GM18873 (cell line): ENCODE measurements at regions not wholly inside any gene's neighbourhood (a gene's known extent, or its start where the extent isn't known, plus 50 kb on each side); places are given as distances from the start of the nearest gene placed in this dataset.
"Not testable (repeated sequence)": the region's sequence is repeated elsewhere in the genome, so short reads cannot be mapped to it uniquely, and the experiment has no call there.

ENCODE experiments used
- ATAC-seq: cut with Tn5 transposase; IDR thresholded peaks from one replicate; pipeline ENCODE4 v1.9.1; 2021; ENCODE audit warnings: mild to moderate bottlenecking, moderate library complexity, moderate number of reproducible peaks; ENCODE audit not compliant: unreplicated experiment, low FRiP score

DNA sequence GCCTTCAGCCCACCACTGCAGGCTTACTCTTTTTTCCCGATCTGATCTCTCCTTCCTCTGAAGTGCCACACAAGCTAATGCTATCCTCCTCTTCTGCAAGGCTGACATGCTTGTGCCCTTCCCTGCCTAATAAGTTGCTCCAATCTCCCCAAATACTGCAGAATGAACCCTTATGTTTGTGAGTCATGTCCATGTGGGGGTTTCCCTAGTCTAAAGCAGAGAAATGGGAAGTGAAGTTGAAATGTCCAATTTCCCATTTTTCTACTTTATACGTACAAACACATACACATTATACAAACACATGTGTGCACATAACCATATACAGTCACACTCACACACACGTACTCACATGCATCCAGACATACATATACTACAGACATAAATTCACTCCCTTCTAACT, 288.1 kb upstream of the CELF4 start:
- no peak for ATAC-seq

DNA sequence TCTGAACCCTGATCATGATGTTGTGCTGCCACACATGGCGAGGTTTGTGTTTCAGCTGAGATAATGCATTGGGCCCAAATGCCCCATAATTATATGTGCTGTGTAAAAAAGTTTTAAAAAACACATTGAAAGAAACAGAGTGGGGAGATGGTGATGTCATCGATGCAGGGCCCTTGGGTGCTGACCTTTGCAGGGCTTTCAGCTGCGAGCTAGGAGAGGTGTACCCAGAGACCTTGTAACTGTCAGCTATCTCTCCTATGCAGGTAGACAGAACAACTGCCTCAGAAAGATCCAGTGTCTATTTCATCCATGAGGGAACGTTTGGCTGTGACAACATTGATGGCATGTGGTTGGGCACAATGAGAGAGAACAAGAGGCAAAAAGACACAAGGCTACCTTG, 286.9 kb upstream of the CELF4 start:
- ATAC-seq, result no peak

DNA sequence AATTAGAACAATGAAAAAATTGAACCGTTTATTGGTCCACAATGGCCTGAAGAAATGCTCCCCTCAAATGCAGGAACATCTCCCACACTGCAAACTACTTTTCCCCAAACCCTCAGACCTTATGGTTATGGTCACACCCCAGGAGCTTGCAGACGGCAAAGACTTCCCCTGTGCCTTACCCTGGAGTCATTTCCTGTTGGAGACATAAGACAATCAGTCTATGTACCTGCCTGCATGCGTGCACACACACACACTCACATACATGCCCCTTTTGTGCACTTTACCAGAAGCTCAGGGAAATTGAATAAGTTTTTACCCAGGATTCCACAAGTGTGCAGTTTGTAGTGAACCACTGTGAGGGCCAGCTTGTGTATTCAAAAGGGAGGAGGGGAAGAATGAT, 281.9 kb upstream of the CELF4 start:
- no peak for ATAC-seq

DNA sequence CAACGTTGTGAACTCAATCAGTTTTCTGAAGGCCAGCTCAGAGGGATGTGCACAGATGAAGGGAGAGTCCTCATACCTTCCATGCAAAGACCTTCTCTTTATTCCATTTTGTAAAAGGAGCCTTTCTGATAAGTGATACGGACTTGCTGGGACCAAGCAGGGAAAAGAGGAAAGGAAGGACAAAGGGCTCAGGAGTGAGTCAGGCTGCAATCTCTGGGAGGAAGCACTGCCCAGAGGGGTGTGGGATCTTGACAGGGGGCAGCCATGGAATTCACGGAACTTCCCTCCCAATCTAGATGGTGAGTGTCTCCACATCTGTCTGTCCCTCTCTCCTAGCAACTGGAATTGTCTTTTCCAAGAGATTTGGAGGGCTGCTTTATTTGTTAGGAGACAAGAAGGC, 281.4 kb upstream of the CELF4 start:
- no peak for ATAC-seq

DNA sequence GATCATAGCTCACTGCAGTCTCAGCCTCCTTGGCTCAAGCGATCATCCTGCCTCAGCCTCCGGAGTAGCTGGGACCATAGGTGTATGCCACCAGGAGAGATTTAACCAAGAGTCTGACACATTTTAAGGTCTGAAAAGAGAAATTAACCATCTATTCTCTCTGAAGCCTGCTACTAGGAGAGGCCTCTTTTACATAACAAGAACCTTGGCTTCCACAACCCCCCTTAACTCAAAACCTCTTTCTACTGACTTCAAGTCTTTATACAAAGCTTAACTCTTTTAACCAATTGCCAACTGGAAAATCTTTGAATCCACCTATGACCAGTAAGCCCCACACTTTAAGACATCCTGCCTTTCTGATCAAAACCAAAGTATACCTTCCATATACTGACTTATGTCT, 279.9 kb upstream of the CELF4 start:
- ATAC-seq, result no peak

DNA sequence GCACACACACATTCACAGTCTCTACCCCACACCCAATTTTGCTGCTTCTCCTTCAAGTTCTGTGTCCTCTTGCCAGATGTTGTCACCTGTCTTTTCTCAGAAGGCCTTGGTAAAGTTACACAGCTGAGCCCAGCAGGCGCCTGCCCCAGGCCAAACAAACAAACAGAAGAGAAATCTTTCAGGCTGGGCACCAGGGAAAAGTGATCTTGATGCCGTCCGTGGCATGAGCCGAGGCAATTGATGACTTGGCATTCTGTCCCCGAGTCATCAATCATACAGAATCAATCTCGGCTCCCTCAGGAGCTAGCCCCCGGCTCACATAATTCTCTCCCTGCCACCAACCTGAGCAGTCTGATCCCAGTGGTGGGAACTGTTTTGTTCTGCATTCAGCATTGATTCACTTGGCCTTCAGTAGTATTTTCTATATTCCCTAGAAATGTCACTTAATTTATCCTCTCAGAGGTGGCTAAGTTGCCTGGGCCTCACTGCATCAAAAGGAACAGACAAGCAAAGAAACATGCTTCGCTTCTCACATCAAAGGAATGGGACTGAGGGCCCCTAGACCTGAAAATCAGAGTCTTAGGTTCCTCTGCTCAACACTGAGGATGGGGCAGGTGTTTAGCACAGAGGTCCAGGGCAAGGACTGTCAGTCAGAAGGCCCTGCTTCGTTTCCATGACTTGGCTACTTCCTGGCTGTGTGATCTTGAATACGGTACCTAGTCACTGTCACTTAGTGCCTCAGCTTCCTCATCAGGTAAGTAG, 278.8 kb upstream of the CELF4 start:
- no peak for ATAC-seq

DNA sequence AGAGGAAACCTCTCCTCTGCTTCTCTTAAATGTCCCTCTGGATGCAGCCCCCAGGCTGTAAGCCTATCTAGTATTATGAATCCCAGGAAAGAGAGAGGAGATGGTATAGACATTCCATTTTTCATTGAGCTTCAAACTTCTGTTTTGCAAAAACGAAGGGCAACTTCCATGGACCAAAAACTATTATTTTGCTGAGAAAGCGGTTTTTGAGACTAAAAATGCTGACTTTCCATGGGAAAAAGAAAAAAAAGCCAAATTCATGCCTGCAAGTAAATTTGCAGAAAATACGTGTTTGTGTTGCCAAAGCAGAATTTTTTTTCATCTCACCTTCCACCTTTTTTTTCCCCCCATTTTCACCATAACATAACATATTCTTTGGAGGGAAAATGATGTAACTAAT, 272.5 kb upstream of the CELF4 start:
- ATAC-seq, result no peak

DNA sequence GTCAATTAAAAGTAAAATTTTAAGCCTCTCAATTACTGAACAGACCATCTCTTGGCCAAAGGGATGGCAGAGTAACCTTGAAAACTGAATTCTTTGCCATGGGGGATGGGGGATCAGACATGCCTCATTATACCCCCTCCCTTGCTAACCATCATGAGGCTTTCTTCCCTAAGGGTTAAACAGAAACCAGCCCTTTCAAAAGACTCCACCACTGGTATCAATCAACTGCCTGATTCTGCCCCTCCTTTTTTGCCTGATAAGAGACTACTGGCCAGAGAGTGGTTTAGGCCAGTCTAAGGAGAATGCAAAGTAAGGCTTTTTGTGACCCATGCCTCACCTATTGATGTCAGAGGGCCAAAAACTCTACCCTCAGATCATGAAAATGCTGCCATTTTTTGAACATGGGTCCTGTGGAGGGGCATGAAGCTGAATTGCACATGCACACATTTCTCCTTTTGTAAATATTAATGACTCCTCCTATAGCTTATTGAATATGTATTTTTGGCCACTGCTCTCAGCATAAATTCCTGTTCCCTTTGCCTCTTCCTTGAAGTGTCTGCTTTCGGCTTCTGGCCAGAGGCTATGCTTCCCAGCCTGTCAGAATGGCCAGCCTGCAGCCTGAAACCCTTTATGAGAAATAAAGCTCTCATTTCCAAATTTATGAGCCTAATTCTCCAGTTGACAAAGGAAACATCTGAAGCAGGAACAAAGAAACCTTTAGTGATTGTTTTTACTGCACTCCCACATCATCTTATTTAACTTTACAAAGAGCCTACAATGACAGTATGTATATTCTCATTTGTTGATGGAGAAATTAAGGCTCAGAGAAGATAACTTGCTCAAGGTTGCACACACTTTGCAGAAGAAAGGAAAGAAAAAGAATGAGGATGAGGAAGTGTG, 270.7 kb upstream of the CELF4 start:
- no peak for ATAC-seq

DNA sequence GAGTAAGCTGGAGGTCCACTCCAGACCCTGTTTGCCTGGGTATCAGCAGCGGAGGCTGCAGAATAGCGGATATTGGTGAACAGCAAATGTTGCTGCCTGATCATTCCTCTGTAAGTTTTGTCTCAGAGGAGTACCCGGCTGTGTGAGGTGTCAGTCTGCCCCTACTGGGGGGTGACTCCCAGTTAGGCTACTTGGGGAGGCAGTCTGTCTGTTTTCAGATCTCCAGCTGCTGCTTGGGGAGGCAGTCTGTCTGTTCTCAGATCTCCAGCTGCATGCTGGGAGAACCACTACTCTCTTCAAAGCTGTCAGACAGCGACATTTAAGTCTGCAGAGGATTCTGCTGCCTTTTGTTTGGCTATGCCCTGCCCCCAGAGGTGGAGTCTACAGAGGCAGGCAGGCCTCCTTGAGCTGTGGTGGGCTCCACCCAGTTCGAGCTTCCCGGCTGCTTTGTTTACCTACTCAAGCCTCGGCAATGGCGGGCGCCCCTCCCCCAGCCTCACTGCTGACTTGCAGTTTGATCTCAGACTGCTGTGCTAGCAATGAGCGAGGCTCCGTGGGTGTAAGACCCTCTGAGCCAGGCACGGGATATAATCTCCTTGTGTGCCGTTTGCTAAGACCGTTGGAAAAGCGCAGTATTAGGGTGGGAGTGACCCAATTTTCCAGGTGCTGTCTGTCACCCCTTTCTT, 266.6 kb upstream of the CELF4 start:
- not testable (repeated sequence) for ATAC-seq

DNA sequence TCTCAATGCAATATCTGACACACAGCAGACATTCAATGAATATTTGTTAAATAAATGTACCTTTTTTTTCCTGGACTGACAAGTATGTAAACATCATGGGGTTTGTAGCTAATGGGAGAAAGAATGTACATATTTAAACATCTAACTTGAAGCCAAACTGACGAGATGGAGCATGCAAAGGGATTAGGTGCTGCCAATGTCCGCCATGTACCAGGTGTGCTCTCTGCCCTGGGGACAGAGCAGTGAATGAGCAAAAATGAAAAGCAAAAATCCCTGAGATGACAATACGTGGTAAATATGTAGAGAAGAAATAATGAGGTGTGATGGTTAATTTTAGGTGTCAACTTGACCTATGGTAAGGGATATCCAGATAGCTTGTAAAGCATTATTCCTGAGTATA, 247.4 kb upstream of the CELF4 start:
- no peak for ATAC-seq

DNA sequence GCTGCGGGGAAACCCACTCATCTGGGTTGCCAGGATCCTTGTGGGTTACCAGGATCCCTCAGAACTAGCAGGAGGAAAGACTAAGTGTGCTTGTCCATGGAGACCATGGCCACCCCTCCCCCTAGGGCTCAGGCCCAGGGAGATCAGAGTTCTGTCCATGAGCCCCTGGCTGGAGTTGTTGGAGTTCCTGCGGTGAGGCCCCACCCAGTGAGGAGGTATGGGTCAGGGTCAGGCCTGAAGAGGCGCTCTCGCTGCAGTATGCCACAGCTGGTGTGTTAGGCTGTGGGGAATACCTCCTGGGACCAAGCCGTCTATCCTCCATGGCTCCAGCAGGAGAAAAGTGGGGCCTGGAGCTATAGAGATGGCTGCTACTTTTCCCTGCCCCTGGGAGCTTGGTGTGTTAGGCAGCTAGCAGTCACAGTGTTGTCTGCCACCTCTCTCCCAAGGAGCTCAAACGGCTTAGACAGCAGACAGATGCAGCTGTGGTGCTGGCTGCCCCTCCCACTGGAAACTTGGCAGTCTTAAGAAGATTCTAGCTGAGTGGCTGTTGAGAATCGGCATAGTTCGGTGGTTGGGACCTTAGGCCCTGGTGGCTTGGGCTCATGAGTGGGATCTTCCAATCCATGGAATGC, 240.3 kb upstream of the CELF4 start:
- ATAC-seq, result no peak

DNA sequence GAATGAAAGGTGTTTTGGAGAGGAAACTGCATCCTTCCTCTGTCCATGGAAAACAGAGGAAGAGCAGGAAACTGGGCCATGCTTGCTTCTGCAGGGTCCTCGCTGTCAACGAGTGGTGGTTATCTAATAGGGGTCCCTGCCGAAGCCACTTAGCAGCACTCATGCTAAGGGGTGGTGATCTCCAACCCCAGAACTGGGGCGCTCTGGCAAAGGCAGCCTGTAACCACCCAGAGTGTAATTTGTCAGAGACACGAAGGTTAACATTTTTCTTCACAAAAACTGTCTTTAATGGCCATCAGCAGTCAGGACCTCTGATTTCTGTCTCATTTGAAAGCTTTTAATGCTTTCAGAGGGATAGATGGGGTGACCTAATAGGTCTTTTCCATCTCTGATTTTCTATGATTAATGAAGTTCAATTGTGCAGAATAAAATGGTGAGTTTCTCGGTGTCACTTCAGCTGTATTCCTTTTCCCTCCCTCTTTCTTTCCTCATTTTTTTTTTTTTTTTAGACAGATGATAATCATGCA, 231.3 kb upstream of the CELF4 start:
- no peak for ATAC-seq

DNA sequence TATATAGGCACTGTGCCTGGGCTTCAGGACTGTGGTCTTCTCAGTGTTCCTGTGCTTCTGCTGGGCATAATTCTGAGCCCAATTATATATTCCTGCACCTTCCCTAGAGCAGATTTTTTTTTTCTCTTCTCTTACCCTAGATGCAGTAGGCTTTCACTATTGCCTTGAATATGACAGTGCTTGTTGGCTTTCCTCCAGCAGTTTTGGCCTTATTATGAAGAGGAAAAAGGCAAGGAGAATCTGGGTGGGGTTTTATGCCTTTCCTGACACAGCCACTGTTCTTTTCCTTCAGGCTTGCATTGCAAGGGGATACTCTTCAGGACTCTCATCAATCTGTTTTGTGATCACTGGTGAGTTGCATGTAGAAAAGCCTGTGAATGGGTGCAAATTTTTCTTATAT, 221.9 kb upstream of the CELF4 start:
- ATAC-seq, result no peak

DNA sequence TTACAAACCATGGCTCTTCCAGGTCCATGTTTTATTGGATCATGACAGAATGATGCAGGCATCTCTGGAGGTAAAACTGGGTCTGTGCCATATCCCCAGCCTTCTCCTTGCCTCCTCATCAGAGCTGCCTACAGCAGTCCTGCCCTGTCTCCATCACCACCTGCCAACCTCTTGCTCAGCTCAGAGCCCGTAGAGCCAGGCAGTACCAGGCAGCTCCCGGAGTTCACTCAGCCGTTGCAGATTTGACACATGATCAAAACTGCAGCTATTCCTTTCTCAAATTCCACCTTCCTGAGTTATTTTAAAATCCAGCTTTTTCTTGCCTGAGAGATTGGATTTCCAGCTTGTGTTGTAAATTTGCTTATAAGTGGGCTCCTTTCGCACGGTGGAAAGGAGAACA, 218.2 kb upstream of the CELF4 start:
- ATAC-seq, result no peak

DNA sequence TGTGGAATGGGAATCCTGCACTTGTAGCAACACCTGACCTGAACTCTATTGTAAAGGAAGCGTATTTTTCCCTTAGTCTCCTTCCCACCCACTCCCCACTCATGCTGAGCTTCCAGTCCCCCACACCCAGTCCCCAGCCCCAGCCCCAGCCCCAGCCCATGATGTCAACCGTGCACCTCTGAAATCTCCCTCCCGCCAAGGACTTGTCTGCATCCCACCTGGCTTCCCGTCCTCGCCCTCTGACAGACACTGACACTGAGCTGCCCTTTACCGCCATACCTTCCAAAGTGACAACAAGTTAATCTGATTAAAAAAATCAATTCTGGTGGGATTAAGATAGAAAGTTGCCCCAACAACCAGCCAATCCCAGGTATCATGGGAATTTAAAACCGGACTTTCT, 213.6 kb upstream of the CELF4 start:
- no peak for ATAC-seq

DNA sequence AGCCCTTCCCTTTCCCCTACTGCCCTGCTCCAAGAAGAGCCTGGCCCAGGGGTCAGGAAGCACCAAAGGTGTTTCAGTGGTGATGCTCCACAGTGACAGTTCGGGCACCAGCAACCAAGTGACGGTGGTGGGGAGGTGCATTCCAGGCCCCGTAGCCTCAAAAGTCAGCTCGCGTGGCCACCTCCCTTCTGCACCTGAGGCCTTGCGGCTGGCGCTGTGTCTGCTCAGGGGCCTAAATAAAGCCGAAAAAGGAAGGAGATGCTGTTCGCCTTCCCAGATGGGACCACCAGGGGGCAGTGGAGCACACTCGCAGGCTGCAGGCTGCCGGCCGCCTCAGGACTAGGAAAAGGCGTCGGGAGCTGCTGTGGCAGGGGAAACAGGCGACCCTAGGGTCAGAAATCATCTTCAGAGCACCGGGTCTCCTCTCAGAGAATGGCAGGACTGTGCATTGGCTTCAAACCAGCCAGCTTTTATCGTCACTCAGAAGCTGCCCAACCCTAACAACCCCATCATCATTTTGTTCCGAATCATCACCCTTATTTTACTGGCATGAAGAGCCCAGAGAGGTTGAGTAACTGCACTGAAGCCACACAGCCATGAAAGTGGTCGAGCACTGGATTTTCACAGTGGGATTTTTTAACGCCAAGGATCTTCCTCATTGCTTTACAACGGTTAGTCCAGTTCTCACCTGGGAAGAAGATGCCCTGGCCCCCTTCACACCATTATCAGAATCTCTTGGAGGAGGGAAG, 213.0 kb upstream of the CELF4 start:
- no peak for ATAC-seq

DNA sequence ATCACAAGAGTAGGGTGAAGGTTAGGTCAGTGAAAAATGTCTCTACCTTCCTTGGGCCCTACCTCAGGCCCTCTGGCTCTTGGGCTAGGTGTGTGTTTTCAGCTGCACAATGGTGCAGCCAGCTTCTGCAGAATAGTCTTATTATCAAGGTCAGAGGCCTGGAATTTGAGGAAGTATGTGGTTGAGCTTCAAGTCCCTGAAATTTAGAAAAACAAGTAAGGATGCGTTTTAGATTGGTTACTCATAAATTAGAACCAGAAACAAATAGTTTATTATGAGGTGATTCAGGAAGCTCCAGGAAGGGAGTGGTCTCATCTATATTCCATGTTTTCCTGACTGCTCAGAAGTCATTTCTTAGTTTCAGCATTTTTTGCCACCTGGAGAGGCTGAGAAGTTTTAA, 204.2 kb upstream of the CELF4 start:
- ATAC-seq, result no peak

DNA sequence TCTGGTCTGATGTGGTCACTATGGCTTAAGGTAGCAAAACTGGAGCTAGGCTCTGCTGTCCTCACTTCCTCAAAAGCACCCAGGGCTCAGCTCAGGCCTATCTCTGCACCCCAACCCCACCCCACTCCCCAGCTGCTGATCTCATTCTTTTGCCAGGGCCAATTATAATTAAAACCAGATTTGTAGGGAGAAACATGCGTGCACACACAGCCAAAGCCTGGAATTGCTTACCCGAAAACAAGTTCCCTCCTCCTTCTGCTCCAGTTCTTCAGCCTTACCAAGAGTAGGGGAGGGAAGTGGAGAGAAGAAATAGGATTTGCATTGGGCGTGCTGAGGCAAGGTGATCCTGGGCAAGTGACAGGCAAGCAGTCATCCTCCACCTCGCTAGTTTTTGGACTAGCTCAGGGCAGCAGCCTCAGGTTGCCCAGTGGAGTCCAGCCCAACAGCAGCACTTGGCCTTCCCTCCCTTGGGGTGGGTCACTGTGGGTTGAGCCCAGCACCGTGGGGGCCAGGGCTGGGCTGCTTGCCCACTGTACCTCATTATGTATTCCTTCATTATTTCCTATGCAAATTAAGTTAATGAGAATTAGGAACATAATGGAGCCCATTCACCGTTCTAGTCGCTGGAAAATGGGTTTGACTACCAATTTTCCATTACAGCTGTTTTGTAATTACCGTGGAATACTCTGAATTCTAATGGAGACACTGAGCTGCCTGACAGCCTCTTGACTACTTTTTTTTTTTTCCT, 199.1 kb upstream of the CELF4 start:
- ATAC-seq, result no peak

DNA sequence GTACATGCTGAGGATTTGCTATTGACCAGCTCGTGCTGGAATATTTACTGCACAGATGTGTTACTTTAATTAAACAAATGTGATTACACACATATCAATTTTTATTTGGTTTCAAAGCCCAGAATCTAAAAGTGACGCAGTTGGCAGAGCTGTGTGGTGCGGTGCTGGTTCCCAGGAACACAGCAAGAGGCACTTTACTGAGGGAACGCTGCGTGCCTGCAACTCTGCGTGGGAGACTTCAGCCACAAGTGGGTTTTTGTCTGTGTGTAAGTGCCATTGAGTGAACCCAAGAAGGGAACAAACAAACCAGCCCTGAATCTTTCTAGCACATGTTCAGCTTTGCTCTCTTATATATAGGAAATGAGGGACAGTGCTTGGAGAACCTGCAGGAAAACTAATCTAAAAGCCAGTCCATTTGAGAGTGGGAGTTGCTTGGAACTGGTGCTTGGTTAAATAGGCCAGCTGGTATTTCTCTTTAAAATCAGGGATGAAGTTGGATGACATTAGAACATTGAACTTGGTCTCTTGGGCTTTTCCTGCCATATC, 196.6 kb upstream of the CELF4 start:
- no peak for ATAC-seq
